ENCODE measurements at regions not wholly inside any gene's neighbourhood (a gene's known extent, or its start where the extent isn't known, plus 50 kb on each side); places are given as distances from the start of the nearest gene placed in this dataset.

GRCh38 chr3:104685492-104685891, 681.2 kb upstream of the ALCAM start:
- Histone ChIP-seq H3K27me3 (ENCODE audit: control insufficient read depth, insufficient read depth, low read length) (no peaks in the 10 kb centered on the region), H3K4me3 (ENCODE audit: low read length) (no peak overlapping the region), H3K4me1 (ENCODE audit: control insufficient read depth, insufficient read depth, low read length) (no peaks in the 10 kb centered on the region), H3K27ac (ENCODE audit: low read length) (no peak overlapping the region), H3K36me3 (ENCODE audit: control insufficient read depth, insufficient read depth, low read length) (no peaks in the 10 kb centered on the region), H3K9me3 (ENCODE audit: control insufficient read depth, low read depth, low read length) (no peaks in the 10 kb centered on the region)
- no peak for DNase-seq

- no CpG with 5 or more reads among the region's 11 CpGs for WGBS (ENCODE audit: insufficient coverage, low lambda C conversion rate)
- H3K9me3 ChIP-seq (ENCODE audit: control insufficient read depth, low read depth, low read length), result no peaks in the 10 kb centered on the region
- no peak overlapping the region for H3K4me3 ChIP-seq (ENCODE audit: low read length)
- H3K4me1 ChIP-seq (ENCODE audit: control insufficient read depth, insufficient read depth, low read length), result no peaks in the 10 kb centered on the region
- H3K27ac ChIP-seq (ENCODE audit: low read length), result no peak overlapping the region
- H3K36me3 ChIP-seq (ENCODE audit: control insufficient read depth, insufficient read depth, low read length), result no peaks in the 10 kb centered on the region
- H3K27me3 ChIP-seq (ENCODE audit: control insufficient read depth, insufficient read depth, low read length), result no peaks in the 10 kb centered on the region
- no peak for DNase-seq
Measured at GRCh38 chr3:104687362-104687761, 679.3 kb upstream of the ALCAM start.

- Histone ChIP-seq H3K36me3 (ENCODE audit: control insufficient read depth, insufficient read depth, low read length) (no peaks in the 10 kb centered on the region), H3K9me3 (ENCODE audit: control insufficient read depth, low read depth, low read length) (no peaks in the 10 kb centered on the region), H3K27me3 (ENCODE audit: control insufficient read depth, insufficient read depth, low read length) (no peaks in the 10 kb centered on the region), H3K4me1 (ENCODE audit: control insufficient read depth, insufficient read depth, low read length) (no peaks in the 10 kb centered on the region), H3K27ac (ENCODE audit: low read length) (no peak overlapping the region), H3K4me3 (ENCODE audit: low read length) (no peak overlapping the region)
- DNase-seq, result no peak
- no CpG with 5 or more reads among the region's 8 CpGs for WGBS (ENCODE audit: insufficient coverage, low lambda C conversion rate)
Measured at GRCh38 chr3:104696470-104696869, 670.2 kb upstream of the ALCAM start.

GRCh38 chr3:104711406-104711805, 655.3 kb upstream of the ALCAM start:
- no peak for DNase-seq

GRCh38 chr3:104715972-104716371, 650.7 kb upstream of the ALCAM start:
- Histone ChIP-seq H3K27me3 (ENCODE audit: control insufficient read depth, insufficient read depth, low read length) (no peaks in the 10 kb centered on the region), H3K27ac (ENCODE audit: low read length) (no peak overlapping the region), H3K9me3 (ENCODE audit: control insufficient read depth, low read depth, low read length) (no peaks in the 10 kb centered on the region), H3K4me1 (ENCODE audit: control insufficient read depth, insufficient read depth, low read length) (no peaks in the 10 kb centered on the region), H3K36me3 (ENCODE audit: control insufficient read depth, insufficient read depth, low read length) (no peaks in the 10 kb centered on the region), H3K4me3 (ENCODE audit: low read length) (no peak overlapping the region)
- DNase-seq, result no peak
- WGBS (ENCODE audit: insufficient coverage, low lambda C conversion rate), result no CpG with 5 or more reads among the region's 1 CpG

More at GRCh38 chr3:104711406-104711805, 655.3 kb upstream of the ALCAM start:
- Histone ChIP-seq H3K9me3 (ENCODE audit: control insufficient read depth, low read depth, low read length) (no peaks in the 10 kb centered on the region), H3K4me3 (ENCODE audit: low read length) (no peak overlapping the region), H3K4me1 (ENCODE audit: control insufficient read depth, insufficient read depth, low read length) (no peaks in the 10 kb centered on the region), H3K36me3 (ENCODE audit: control insufficient read depth, insufficient read depth, low read length) (no peaks in the 10 kb centered on the region), H3K27ac (ENCODE audit: low read length) (no peak overlapping the region), H3K27me3 (ENCODE audit: control insufficient read depth, insufficient read depth, low read length) (no peaks in the 10 kb centered on the region)
- 75% methylated on average over 2 of the region's 6 CpGs for WGBS (ENCODE audit: insufficient coverage, low lambda C conversion rate)

GRCh38 chr3:104717828-104718196, 648.9 kb upstream of the ALCAM start:
- Histone ChIP-seq H3K27ac (ENCODE audit: low read length) (no peak overlapping the region), H3K4me1 (ENCODE audit: control insufficient read depth, insufficient read depth, low read length) (no peaks in the 10 kb centered on the region), H3K9me3 (ENCODE audit: control insufficient read depth, low read depth, low read length) (no peaks in the 10 kb centered on the region), H3K36me3 (ENCODE audit: control insufficient read depth, insufficient read depth, low read length) (no peaks in the 10 kb centered on the region), H3K27me3 (ENCODE audit: control insufficient read depth, insufficient read depth, low read length) (no peaks in the 10 kb centered on the region), H3K4me3 (ENCODE audit: low read length) (no peak overlapping the region)
- no peak for DNase-seq
- WGBS (ENCODE audit: insufficient coverage, low lambda C conversion rate), result 80% methylated on average over 1 of the region's 3 CpGs

GRCh38 chr3:104723000-104723399, 643.7 kb upstream of the ALCAM start:
- no peak for DNase-seq
- H3K9me3 ChIP-seq (ENCODE audit: control insufficient read depth, low read depth, low read length), result no peaks in the 10 kb centered on the region
- no peaks in the 10 kb centered on the region for H3K36me3 ChIP-seq (ENCODE audit: control insufficient read depth, insufficient read depth, low read length)
- H3K27ac ChIP-seq (ENCODE audit: low read length), result no peak overlapping the region
- H3K27me3 ChIP-seq (ENCODE audit: control insufficient read depth, insufficient read depth, low read length), result no peaks in the 10 kb centered on the region
- 75% methylated on average over 3 of the region's 4 CpGs for WGBS (ENCODE audit: insufficient coverage, low lambda C conversion rate)
- no peaks in the 10 kb centered on the region for H3K4me1 ChIP-seq (ENCODE audit: control insufficient read depth, insufficient read depth, low read length)
- no peak overlapping the region for H3K4me3 ChIP-seq (ENCODE audit: low read length)

GRCh38 chr3:104731074-104731473, 635.6 kb upstream of the ALCAM start:
- no peak for DNase-seq
- no peaks in the 10 kb centered on the region for H3K27me3 ChIP-seq (ENCODE audit: control insufficient read depth, insufficient read depth, low read length)
- no peaks in the 10 kb centered on the region for H3K36me3 ChIP-seq (ENCODE audit: control insufficient read depth, insufficient read depth, low read length)
- H3K4me1 ChIP-seq (ENCODE audit: control insufficient read depth, insufficient read depth, low read length), result no peaks in the 10 kb centered on the region
- no peak overlapping the region for H3K27ac ChIP-seq (ENCODE audit: low read length)
- H3K9me3 ChIP-seq (ENCODE audit: control insufficient read depth, low read depth, low read length), result no peaks in the 10 kb centered on the region
- no peak overlapping the region for H3K4me3 ChIP-seq (ENCODE audit: low read length)
- WGBS (ENCODE audit: insufficient coverage, low lambda C conversion rate), result 37% methylated on average over 2 of the region's 3 CpGs

GRCh38 chr3:104734627-104735026, 632.1 kb upstream of the ALCAM start:
- Histone ChIP-seq H3K4me3 (ENCODE audit: low read length) (no peak overlapping the region), H3K4me1 (ENCODE audit: control insufficient read depth, insufficient read depth, low read length) (no peaks in the 10 kb centered on the region), H3K9me3 (ENCODE audit: control insufficient read depth, low read depth, low read length) (no peaks in the 10 kb centered on the region), H3K36me3 (ENCODE audit: control insufficient read depth, insufficient read depth, low read length) (no peaks in the 10 kb centered on the region), H3K27me3 (ENCODE audit: control insufficient read depth, insufficient read depth, low read length) (no peaks in the 10 kb centered on the region), H3K27ac (ENCODE audit: low read length) (no peak overlapping the region)
- WGBS (ENCODE audit: insufficient coverage, low lambda C conversion rate), result no CpG with 5 or more reads among the region's 2 CpGs
- no peak for DNase-seq

- Histone ChIP-seq H3K4me3 (ENCODE audit: low read length) (no peak overlapping the region), H3K36me3 (ENCODE audit: control insufficient read depth, insufficient read depth, low read length) (no peaks in the 10 kb centered on the region), H3K27me3 (ENCODE audit: control insufficient read depth, insufficient read depth, low read length) (no peaks in the 10 kb centered on the region), H3K27ac (ENCODE audit: low read length) (no peak overlapping the region), H3K9me3 (ENCODE audit: control insufficient read depth, low read depth, low read length) (no peaks in the 10 kb centered on the region), H3K4me1 (ENCODE audit: control insufficient read depth, insufficient read depth, low read length) (no peaks in the 10 kb centered on the region)
- no peak for DNase-seq
- no CpG with 5 or more reads among the region's 1 CpG for WGBS (ENCODE audit: insufficient coverage, low lambda C conversion rate)
Measured at GRCh38 chr3:104735691-104736090, 631.0 kb upstream of the ALCAM start.

- H3K4me1 ChIP-seq (ENCODE audit: control insufficient read depth, insufficient read depth, low read length), result no peaks in the 10 kb centered on the region
- no peaks in the 10 kb centered on the region for H3K27me3 ChIP-seq (ENCODE audit: control insufficient read depth, insufficient read depth, low read length)
- H3K27ac ChIP-seq (ENCODE audit: low read length), result no peak overlapping the region
- H3K4me3 ChIP-seq (ENCODE audit: low read length), result no peak overlapping the region
- no peaks in the 10 kb centered on the region for H3K9me3 ChIP-seq (ENCODE audit: control insufficient read depth, low read depth, low read length)
- H3K36me3 ChIP-seq (ENCODE audit: control insufficient read depth, insufficient read depth, low read length), result no peaks in the 10 kb centered on the region
- no CpG with 5 or more reads among the region's 2 CpGs for whole genome bisulfite sequencing (ENCODE audit: insufficient coverage, low lambda C conversion rate)
- DNase-seq, result no peak
Measured at GRCh38 chr3:104738271-104738670, 628.4 kb upstream of the ALCAM start.
